ENCODE measurements at regions not wholly inside any gene's neighbourhood (a gene's known extent, or its start where the extent isn't known, plus 50 kb on each side); places are given as distances from the start of the nearest gene placed in this dataset.

GRCh38 chr11:112584672-112585071 lies 324.0 kb upstream of the PLET1 start:
- BruUV-seq (replicated peaks), result no TSS peak
- no peaks in the 10 kb centered on the region for H3K36me3 ChIP-seq (ENCODE audit: control insufficient read depth in 2 of 2, extremely low read depth in 1 of 2, insufficient read depth in 2 of 2, low read length in 2 of 2)
- dilution Hi-C loops (cut with MboI; ENCODE audit: extremely low pct_ligation_motif_present, low sequenced_read_pairs), result no loop called here
- H3K79me2 ChIP-seq (ENCODE audit: control insufficient read depth, insufficient read depth, low read length), result no peaks in the 10 kb centered on the region
- ChIA-PET CTCF (interaction anchor here (0.9 to 11.1 kb wide), 3 partner anchors 15 to 704 kb away, joined by 3 to 401 read pairs (median 3); no protein-coding TSS in a partner anchor), POLR2A (no interaction called here)
- FAIRE-seq, result no peak
- H3K4me2 ChIP-seq (ENCODE audit: insufficient read depth, low read length), result no peak overlapping the region
- H4K20me1 ChIP-seq (replicated peaks; ENCODE audit: control insufficient read depth, extremely low read depth, insufficient read depth, low read length), result no peaks in the 10 kb centered on the region
- no peak overlapping the region for H3K4me3 ChIP-seq (replicated peaks in 1 of 3; ENCODE audit: insufficient read depth in 1 of 3, low read depth in 1 of 3, low read length in 3 of 3)
- H3K9me1 ChIP-seq (replicated peaks; ENCODE audit: control insufficient read depth, extremely low read depth, insufficient read depth, low read length), result no peaks in the 10 kb centered on the region
- no peak overlapping the region for H3K9ac ChIP-seq (replicated peaks; ENCODE audit: extremely low read depth, insufficient read depth, low read length)
- H3K4me1 ChIP-seq (ENCODE audit: control insufficient read depth, extremely low read depth, insufficient read depth, low read length), result no peaks in the 10 kb centered on the region
- TF ChIP-seq JUN (IDR thresholded peaks at IDR 0.05; ENCODE audit: borderline replicate concordance, insufficient read depth, insufficient read length, low read depth) (no peak), POLR2A (IDR thresholded peaks at IDR 0.05; ENCODE audit: low read depth, low read length) (no peak), MAX (IDR thresholded peaks at IDR 0.05; ENCODE audit: insufficient read depth, insufficient read length) (no peak), EZH2 (IDR thresholded peaks at IDR 0.05; ENCODE audit: borderline replicate concordance, low read depth, low read length, severe bottlenecking) (no peak), CTCF (IDR thresholded peaks at IDR 0.05; ENCODE audit: extremely low read depth in 1 of 2, insufficient read depth in 1 of 2, low read depth in 1 of 2, low read length in 2 of 2) (no peak), GATA2 (IDR thresholded peaks at IDR 0.05; ENCODE audit: insufficient read depth, insufficient read length, low read depth, low read length) (no peak), MYC (IDR thresholded peaks at IDR 0.05; ENCODE audit: low read depth, low read length) (no peak), FOS (IDR thresholded peaks at IDR 0.05; ENCODE audit: borderline replicate concordance, insufficient read depth, low read length) (no peak), POLR2AphosphoS5 (IDR thresholded peaks at IDR 0.05; ENCODE audit: insufficient read depth, low read depth, low read length) (no peak)
- intact Hi-C loops (cut with micrococcal nuclease), result loop anchor here (10.0 kb wide), 2 partner anchors 380 to 950 kb away; partner anchors contain the start of gene NCAM1
- H3K27me3 ChIP-seq (ENCODE audit: control insufficient read depth in 2 of 2, insufficient read depth in 2 of 2, low read length in 2 of 2), result no peaks in the 10 kb centered on the region
- H3K27ac ChIP-seq (ENCODE audit: insufficient read depth, low read depth, low read length), result no peak overlapping the region
- no peak for DNase-seq (ENCODE audit: low read depth, low spot score)
- no peak overlapping the region for H2AFZ ChIP-seq (ENCODE audit: low read depth, low read length)
- no peaks in the 10 kb centered on the region for H3K9me3 ChIP-seq (replicated peaks; ENCODE audit: control insufficient read depth, insufficient read depth, low read length)
